Activated CD4-positive, alpha-beta T cell treated with anti-CD3 and anti-CD28 coated beads, Interleukin-2, amount 10 ng/mL, durations not matched to agents 24 days and 14 days (primary cell): ENCODE measurements at regions not wholly inside any gene's neighbourhood (a gene's known extent, or its start where the extent isn't known, plus 50 kb on each side); places are given as distances from the start of the nearest gene placed in this dataset.

Experiments
- DNase-seq: peaks from one replicate; pipeline ENCODE4 v3.0.0; 2022
- H3K27ac Mint-ChIP-seq: one replicate; pipeline ENCODE4 v1.8.0; 2022; ENCODE audit warnings: mild to moderate bottlenecking, mixed read lengths
- H3K27me3 Mint-ChIP-seq: one replicate; pipeline ENCODE4 v1.8.0; 2022; ENCODE audit warnings: mixed read lengths
- H3K36me3 Mint-ChIP-seq: one replicate; pipeline ENCODE4 v1.8.0; 2022; ENCODE audit warnings: low read depth, mild to moderate bottlenecking, mixed read lengths
- H3K4me1 Mint-ChIP-seq: one replicate; pipeline ENCODE4 v1.8.0; 2021; ENCODE audit warnings: mixed read lengths
- H3K4me3 Mint-ChIP-seq: one replicate; pipeline ENCODE4 v1.8.0; 2022; ENCODE audit warnings: mild to moderate bottlenecking, moderate library complexity, mixed read lengths
- H3K9me3 Mint-ChIP-seq: one replicate; pipeline ENCODE4 v1.8.0; 2021; ENCODE audit warnings: mixed read lengths
- intact Hi-C: fragments of 100-400 bp; cut with micrococcal nuclease; formaldehyde crosslinking; loops from one replicate; pipeline ENCODE4 v1.15.1; 2023

DNA sequence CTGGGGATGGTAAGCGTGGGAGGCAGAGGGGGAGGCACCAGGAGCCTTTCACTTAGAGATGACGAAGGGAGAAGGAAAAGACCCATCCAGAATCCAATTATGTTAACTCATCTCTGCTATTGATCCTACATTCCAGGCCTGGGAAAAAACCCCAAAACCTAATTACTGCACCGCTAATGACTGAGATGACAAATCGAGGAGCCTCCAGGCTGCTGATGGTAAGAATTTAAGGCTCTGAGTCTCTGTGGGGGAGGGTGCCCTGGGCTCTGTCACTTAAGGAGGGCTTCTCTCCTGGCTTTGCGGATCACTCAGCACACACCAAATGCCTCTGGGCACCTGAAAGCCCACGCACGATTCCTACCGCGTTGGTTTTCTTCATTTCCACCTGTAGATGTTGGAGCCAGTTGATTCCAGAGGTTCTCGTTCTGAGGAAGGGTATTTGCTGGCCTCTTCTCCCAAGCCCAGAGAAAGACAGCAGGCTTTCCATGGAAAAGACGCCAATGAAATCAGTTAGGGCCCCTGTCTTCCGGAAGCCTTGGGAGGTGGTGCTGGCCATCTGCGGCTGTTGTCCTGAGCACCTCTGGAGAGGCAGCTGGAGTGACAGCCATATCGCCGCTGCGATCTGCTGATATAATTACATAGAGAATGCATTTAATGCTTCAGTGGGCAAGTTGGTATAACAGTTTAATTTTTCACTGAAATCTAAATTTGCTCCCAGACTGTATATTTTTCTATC, 751.2 kb downstream of the BRD1 start:
- intact Hi-C loops = no loop called here
- DNase-seq = no peak
- H3K27ac Mint-ChIP-seq = no peak overlapping the region
- no peaks in the 10 kb centered on the region for H3K36me3 Mint-ChIP-seq
- H3K4me1 Mint-ChIP-seq = no peaks in the 10 kb centered on the region
- H3K27me3 Mint-ChIP-seq = no peaks in the 10 kb centered on the region
- no peak overlapping the region for H3K4me3 Mint-ChIP-seq
- no peaks in the 10 kb centered on the region for H3K9me3 Mint-ChIP-seq

DNA sequence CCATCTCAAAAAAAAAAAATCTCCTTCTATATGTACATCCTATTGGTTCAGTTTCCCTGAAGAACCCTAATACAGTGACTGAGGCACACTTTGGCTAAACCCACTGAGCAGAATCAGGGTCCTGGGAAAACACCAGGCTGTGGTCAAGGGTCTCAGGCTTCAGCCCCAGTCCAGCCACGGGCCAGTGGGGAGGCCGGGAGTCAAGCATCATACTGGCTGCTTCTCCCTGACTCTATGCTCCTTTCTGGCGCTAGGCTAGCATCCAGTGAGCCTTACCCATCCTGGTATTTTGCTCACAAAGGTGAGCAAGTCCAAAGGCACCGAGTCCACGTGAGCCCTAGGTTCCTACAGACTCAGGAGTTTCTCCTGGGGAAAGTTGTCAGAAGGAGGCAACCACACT, 752.5 kb downstream of the BRD1 start:
- Mint-ChIP-seq H3K27ac (no peak overlapping the region), H3K4me3 (no peak overlapping the region), H3K4me1 (no peaks in the 10 kb centered on the region), H3K36me3 (no peaks in the 10 kb centered on the region), H3K9me3 (no peaks in the 10 kb centered on the region), H3K27me3 (no peaks in the 10 kb centered on the region)
- intact Hi-C loops = no loop called here
- DNase-seq = no peak

DNA sequence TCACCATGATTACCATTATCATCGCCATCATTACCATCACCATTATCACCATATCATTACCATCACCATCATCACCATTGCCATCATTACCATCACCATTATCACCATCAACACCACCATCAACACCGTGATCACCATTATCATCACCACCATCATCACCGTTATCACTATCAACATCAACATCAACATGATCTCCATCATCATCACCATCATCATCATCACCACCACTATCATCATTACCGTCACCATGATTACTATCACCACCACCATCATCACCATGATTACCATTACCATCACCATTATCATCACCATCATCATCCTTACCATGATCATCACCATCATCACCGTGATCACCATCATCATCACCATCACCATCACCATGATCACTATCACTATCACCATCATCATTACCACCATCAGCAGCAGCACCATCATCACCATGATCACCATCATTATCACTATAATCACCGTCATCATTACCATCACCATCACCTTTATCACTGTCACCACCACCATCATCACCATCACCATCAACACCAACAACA, 753.7 kb downstream of the BRD1 start:
- intact Hi-C loops = no loop called here
- Mint-ChIP-seq H3K27ac (no peak overlapping the region), H3K4me3 (no peak overlapping the region), H3K9me3 (no peaks in the 10 kb centered on the region), H3K27me3 (no peaks in the 10 kb centered on the region), H3K4me1 (no peaks in the 10 kb centered on the region), H3K36me3 (no peaks in the 10 kb centered on the region)
- no peak for DNase-seq

DNA sequence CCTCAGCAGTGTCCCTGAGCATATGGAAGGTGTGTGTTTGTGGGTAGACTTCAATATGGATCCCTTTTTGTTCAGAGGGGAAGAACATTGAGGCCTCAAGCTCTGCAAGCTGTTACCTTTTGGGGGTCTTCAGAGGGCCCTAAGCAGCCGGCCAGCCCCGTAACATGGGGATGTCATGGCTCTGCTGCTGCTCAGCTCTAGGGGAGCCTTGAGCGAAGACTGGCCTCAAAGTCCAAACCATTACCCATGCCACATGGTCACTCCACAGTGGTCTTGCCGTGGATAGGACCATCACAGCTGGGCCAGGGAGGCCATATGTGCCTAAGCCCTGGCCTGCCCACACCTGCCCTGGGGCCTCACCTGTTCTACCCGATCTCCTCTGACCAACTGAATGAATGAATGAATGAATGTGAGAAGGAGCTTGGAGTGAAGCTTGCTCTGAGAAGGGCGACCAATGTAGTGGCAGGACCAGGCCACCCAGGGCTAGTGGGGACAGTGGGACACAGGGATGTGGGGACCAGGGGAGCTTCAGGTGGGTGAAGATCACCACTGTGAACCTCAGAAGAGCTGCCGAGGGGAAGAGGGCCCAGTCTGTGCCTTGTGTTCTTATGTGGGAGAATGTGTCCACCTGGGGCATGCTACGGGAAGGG, 754.6 kb downstream of the BRD1 start:
- no peaks in the 10 kb centered on the region for H3K4me1 Mint-ChIP-seq
- no peaks in the 10 kb centered on the region for H3K27me3 Mint-ChIP-seq
- H3K9me3 Mint-ChIP-seq = no peaks in the 10 kb centered on the region
- H3K36me3 Mint-ChIP-seq = no peaks in the 10 kb centered on the region
- no peak overlapping the region for H3K4me3 Mint-ChIP-seq
- H3K27ac Mint-ChIP-seq = no peak overlapping the region
- DNase-seq = no peak
- intact Hi-C loops = no loop called here

DNA sequence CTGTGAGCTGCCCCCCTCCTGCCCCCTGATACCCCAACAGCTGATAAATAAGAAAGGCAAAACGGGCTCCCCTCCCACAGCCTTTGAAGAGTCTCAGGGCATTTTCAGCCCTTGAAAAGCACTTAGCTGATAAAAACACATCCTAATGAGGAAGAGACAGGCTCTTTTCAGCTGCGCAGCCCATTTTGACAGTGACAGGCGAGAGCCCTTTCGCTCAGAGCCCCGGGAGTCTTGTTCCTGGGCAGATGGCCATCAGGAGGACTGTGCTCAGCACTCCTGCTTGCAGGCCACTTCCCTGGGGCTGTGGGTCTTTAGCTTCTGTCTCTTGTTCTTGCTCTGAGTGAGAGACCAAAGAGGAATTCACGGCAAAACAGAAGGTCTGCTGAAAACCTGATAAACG, 757.2 kb downstream of the BRD1 start:
- no peaks in the 10 kb centered on the region for H3K36me3 Mint-ChIP-seq
- no peak for DNase-seq

DNA sequence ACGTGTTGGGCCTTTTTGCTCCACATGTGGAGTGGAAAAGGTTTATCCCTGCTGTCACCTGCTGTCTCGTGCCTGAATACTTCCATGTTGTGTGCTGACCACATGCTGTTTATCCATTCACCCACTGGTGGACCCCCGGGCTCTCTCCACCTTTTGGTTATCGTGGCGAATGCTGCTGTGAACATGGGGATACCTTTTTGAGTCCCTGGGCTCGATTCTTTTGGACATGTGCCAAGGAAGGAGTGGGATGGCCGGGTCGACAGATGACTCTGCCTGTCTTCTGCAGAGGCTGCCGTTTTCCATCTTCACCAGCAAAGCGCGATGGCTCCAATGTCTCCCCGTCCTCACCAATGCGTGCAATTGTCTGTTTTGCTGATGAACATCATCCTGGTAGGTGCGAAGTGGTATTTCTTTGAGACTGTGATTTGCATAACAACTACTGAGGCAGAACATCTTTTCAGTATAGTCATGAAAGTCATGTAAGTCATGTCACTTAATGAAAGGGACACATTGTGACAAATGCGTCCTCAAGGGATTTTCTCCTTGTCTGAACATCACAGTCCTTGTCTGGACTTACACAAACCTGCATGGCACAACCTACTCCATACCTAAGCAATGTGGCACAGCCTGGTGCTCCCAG, 758.7 kb downstream of the BRD1 start:
- Mint-ChIP-seq H3K4me3 (no peak overlapping the region), H3K27ac (no peak overlapping the region), H3K27me3 (peaks cover 4% of the 10 kb centered on the region), H3K9me3 (no peaks in the 10 kb centered on the region), H3K4me1 (no peaks in the 10 kb centered on the region), H3K36me3 (no peaks in the 10 kb centered on the region)
- intact Hi-C loops = no loop called here
- DNase-seq = no peak

More for the DNA sequence above, 757.2 kb downstream of the BRD1 start:
- Mint-ChIP-seq H3K4me3 (no peak overlapping the region), H3K27me3 (peaks cover 3% of the 10 kb centered on the region), H3K4me1 (no peaks in the 10 kb centered on the region), H3K27ac (no peak overlapping the region), H3K9me3 (no peaks in the 10 kb centered on the region)
- intact Hi-C loops = no loop called here

DNA sequence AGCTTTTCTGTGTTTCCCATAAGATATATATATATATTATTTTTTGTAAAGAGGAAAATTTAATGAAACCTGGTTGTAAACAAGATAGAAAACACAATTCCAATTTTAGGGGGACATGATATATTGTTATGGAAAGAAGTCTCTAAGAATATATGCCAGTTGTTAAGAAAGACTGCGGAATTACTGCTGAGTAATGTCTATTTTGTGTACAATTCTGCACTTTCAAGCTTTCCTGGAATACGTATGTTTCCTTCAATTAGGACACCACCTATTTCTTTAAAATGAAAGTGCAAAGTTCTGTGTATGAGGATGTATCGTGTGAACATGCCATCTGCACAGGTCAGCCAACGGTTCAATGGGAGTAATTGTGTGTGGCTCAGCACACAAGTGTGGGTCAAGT, 760.2 kb downstream of the BRD1 start:
- no peak for DNase-seq
- Mint-ChIP-seq H3K27ac (no peak overlapping the region), H3K4me1 (no peaks in the 10 kb centered on the region), H3K4me3 (no peak overlapping the region), H3K36me3 (no peaks in the 10 kb centered on the region), H3K27me3 (peaks cover 4% of the 10 kb centered on the region), H3K9me3 (no peaks in the 10 kb centered on the region)
- intact Hi-C loops = no loop called here

DNA sequence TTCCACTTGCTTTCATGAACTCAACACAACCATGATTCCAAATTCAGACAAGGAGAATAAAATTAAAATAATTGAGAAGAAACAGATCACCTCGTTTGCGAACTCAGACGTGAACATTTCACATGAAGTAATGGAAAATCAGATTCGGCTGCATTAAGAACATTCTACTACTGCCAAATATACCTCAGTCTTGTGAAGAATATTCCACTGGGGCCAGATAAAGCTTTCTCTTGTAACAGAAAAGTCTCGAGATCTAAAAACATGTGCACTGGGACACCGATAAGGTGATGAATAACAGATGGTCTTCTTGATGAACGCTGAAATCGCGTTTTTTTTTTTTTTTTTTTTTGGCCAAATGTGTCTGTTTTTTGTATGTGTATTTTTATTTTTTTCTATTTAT, 761.1 kb downstream of the BRD1 start:
- Mint-ChIP-seq H3K4me3 (no peak overlapping the region), H3K4me1 (no peaks in the 10 kb centered on the region), H3K27ac (no peak overlapping the region), H3K27me3 (peaks cover 4% of the 10 kb centered on the region), H3K9me3 (no peaks in the 10 kb centered on the region), H3K36me3 (no peaks in the 10 kb centered on the region)
- no peak for DNase-seq
- intact Hi-C loops = no loop called here

DNA sequence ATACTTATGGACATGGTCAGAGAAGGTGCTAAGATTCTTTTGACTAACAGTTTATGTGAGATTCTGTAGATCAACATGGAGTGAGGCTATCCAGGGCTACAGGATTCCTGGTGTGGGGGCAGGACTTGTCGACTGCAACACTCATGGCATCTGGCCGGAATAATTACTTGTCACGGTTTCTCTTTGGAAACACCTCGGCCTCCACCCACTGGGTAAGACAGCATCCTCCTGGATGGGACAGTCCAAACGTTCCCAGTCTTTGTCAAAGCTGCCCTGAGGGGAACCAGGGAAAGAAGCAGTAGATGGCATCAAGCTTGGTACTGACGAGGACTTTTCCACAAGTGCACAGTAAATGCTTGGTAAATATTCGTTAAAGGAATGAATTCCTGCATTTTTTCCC, 762.8 kb downstream of the BRD1 start:
- intact Hi-C loops = no loop called here
- Mint-ChIP-seq H3K36me3 (no peaks in the 10 kb centered on the region), H3K27me3 (peaks cover 4% of the 10 kb centered on the region), H3K27ac (no peak overlapping the region), H3K4me3 (no peak overlapping the region), H3K9me3 (no peaks in the 10 kb centered on the region), H3K4me1 (no peaks in the 10 kb centered on the region)
- no peak for DNase-seq

DNA sequence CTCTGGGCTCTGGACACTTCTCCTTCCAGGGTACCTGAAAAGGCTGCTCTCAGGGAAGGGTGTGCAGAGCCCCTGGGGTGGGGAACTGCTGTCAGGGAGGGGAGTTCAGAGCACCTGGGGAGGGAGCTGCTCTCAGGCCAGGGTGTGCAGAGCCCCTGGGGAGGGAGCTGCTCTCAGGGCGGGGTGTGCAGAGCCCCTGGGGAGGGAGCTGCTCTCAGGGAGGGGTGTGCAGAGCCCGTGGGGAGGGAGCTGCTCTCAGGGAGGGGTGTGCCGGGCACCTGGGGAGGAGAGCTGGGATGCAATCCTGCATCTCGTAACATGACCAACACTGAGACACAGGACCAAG, 764.2 kb downstream of the BRD1 start:
- H3K27me3 Mint-ChIP-seq = peaks cover 4% of the 10 kb centered on the region
- no peak overlapping the region for H3K27ac Mint-ChIP-seq
- DNase-seq = no peak
- H3K4me3 Mint-ChIP-seq = no peak overlapping the region
- H3K4me1 Mint-ChIP-seq = no peaks in the 10 kb centered on the region
- H3K9me3 Mint-ChIP-seq = no peaks in the 10 kb centered on the region
- H3K36me3 Mint-ChIP-seq = no peaks in the 10 kb centered on the region
- intact Hi-C loops = no loop called here

DNA sequence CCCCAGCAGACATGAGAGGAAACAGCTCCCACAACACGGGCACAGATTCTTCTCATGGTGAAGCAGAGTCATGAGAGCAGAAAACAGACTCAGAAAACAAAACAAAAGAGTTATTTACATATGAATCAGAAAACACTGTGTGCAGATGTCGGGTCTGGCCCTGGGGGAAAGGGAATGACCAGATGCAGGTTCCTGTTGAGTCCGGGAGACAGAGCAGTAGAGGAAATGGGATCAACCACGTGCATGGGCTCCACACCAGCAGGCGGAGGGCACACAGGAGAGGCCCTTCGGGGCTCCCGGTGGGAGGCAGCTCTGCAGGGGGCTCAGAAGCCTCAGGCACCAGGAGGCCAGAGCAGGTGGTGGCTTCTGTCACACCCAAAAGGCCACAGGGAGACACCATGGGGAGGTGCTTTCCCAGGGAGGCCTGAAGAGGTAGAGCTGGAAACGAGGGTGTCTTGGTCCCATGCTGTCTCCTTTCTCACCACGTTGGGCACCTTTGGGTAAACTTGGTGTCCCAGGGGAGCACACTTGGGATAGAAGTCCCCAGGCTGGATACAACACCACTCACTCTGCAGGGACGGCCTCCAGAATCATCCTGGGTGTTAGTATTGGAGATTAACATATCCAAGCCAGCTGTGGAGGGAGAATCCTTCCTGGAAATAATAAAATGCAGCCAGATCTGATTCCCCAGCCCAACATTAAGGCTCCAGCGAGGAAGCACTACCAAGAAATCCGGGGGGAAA, 764.7 kb downstream of the BRD1 start:
- Mint-ChIP-seq H3K4me3 (no peak overlapping the region), H3K27me3 (peaks cover 4% of the 10 kb centered on the region), H3K9me3 (no peaks in the 10 kb centered on the region), H3K4me1 (no peaks in the 10 kb centered on the region), H3K36me3 (no peaks in the 10 kb centered on the region), H3K27ac (no peak overlapping the region)
- DNase-seq = no peak
- intact Hi-C loops = no loop called here

DNA sequence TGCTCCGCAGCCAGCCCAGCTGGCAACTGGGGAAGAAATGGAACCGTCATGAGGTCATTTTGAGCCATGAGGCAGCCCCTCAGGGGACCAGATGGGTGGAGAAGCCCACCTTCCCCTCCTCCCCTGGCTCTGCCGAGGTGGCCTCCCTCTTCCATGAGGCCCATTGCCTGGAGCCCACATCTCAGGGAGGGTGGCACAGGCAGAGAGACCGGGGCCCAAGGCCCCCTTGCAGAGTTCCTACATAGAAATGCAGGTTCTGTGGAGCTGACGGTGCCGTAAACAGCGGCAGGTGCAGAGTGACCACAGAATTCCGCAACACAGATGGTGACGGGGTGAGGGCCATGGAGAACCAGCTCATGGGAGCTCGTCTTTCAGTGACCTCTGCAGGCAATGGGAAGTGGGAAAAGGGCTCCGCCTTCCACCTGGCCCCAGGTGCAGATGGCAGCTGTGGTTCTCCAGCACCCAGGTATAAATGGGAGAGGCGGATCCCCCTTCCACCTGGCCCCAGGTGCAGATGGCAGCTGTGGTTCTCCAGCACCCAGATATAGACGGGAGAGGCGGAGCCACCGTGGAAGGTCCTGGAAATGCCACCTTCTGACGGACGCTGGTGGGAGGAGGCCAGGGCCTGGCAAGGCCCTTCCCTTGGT, 765.4 kb downstream of the BRD1 start:
- no peaks in the 10 kb centered on the region for H3K36me3 Mint-ChIP-seq
- peaks cover 4% of the 10 kb centered on the region for H3K27me3 Mint-ChIP-seq
- H3K4me1 Mint-ChIP-seq = no peaks in the 10 kb centered on the region
- no peak for DNase-seq
- no peak overlapping the region for H3K4me3 Mint-ChIP-seq
- intact Hi-C loops = no loop called here
- no peak overlapping the region for H3K27ac Mint-ChIP-seq
- no peaks in the 10 kb centered on the region for H3K9me3 Mint-ChIP-seq

DNA sequence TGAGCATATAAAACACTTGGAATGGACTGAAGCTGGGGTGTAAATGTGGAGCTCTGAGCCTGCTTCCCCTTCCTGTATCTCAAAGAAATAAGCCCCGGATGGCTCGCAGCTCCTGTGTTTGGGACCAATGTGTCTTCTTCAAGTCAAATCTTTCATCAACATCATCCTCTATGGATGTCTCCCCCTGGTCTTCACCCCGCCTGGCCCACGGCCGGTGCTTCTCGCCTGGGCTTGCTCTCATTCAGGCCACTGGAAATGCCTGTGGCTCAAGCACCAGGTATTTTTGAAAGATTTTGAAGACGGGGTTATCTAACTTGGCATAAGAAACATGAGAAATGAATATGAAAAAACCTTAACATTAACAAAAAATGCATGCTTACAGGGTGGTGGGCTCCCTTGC, 769.8 kb downstream of the BRD1 start:
- H3K27ac Mint-ChIP-seq = no peak overlapping the region
- no peaks in the 10 kb centered on the region for H3K4me1 Mint-ChIP-seq
- no peak for DNase-seq
- H3K9me3 Mint-ChIP-seq = no peaks in the 10 kb centered on the region
- intact Hi-C loops = no loop called here
- no peaks in the 10 kb centered on the region for H3K27me3 Mint-ChIP-seq
- no peaks in the 10 kb centered on the region for H3K36me3 Mint-ChIP-seq
- H3K4me3 Mint-ChIP-seq = no peak overlapping the region
